ENCODE measurements at regions not wholly inside any gene's neighbourhood (a gene's known extent, or its start where the extent isn't known, plus 50 kb on each side); places are given as distances from the start of the nearest gene placed in this dataset.

DNA sequence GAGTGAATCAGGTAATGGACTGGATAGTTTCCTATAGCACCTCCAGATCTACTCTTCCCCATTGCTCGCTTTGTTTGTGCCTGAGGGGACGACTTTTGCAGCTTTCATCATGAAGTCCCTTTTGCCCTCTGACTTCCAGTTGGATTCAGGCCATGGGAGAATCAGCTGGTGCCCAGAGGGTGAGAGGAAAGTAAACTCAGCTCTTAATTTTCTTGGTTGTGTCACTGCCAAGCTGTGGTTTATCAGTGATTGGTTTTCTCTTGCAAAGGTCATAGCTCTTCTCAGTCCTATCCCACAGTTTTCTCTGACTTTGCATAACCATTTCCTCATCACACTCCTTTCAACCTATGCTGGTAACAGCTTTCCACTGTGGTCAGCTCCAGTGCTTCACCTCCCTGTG lies 200.1 kb downstream of the KCNJ2 start:
- intact Hi-C loops (cut with micrococcal nuclease; ENCODE audit: unreplicated experiment): no loop called here
- H3K36me3 ChIP-seq (ENCODE audit: control insufficient read depth, insufficient read depth, low read length): no peaks in the 10 kb centered on the region
- BruUV-seq (replicated peaks): no TSS peak
- POLR2A ChIA-PET: no interaction called here
- CTCF ChIA-PET: no interaction called here
- ATAC-seq (no peak), DNase-seq (ENCODE audit: low read depth, low spot score) (no peak)
- no peaks in the 10 kb centered on the region for H3K27me3 ChIP-seq (ENCODE audit: control insufficient read depth, insufficient read depth, low read length)
- H3K27ac ChIP-seq (ENCODE audit: low read length): no peak overlapping the region
- in situ Hi-C loops (cut with HindIII; ENCODE audit: low pct_unique_long_range_greater_than_20kb, low sequenced_read_pairs): no loop called here
- no peak overlapping the region for H3K4me3 ChIP-seq (ENCODE audit: low read depth in 2 of 2, low read length in 2 of 2)
- TF ChIP-seq, protein P1, sequence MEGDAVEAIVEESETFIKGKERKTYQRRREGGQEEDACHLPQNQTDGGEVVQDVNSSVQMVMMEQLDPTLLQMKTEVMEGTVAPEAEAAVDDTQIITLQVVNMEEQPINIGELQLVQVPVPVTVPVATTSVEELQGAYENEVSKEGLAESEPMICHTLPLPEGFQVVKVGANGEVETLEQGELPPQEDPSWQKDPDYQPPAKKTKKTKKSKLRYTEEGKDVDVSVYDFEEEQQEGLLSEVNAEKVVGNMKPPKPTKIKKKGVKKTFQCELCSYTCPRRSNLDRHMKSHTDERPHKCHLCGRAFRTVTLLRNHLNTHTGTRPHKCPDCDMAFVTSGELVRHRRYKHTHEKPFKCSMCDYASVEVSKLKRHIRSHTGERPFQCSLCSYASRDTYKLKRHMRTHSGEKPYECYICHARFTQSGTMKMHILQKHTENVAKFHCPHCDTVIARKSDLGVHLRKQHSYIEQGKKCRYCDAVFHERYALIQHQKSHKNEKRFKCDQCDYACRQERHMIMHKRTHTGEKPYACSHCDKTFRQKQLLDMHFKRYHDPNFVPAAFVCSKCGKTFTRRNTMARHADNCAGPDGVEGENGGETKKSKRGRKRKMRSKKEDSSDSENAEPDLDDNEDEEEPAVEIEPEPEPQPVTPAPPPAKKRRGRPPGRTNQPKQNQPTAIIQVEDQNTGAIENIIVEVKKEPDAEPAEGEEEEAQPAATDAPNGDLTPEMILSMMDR (IDR thresholded peaks at IDR 0.05): no peak
- TF ChIP-seq, protein P2, sequence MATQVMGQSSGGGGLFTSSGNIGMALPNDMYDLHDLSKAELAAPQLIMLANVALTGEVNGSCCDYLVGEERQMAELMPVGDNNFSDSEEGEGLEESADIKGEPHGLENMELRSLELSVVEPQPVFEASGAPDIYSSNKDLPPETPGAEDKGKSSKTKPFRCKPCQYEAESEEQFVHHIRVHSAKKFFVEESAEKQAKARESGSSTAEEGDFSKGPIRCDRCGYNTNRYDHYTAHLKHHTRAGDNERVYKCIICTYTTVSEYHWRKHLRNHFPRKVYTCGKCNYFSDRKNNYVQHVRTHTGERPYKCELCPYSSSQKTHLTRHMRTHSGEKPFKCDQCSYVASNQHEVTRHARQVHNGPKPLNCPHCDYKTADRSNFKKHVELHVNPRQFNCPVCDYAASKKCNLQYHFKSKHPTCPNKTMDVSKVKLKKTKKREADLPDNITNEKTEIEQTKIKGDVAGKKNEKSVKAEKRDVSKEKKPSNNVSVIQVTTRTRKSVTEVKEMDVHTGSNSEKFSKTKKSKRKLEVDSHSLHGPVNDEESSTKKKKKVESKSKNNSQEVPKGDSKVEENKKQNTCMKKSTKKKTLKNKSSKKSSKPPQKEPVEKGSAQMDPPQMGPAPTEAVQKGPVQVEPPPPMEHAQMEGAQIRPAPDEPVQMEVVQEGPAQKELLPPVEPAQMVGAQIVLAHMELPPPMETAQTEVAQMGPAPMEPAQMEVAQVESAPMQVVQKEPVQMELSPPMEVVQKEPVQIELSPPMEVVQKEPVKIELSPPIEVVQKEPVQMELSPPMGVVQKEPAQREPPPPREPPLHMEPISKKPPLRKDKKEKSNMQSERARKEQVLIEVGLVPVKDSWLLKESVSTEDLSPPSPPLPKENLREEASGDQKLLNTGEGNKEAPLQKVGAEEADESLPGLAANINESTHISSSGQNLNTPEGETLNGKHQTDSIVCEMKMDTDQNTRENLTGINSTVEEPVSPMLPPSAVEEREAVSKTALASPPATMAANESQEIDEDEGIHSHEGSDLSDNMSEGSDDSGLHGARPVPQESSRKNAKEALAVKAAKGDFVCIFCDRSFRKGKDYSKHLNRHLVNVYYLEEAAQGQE (IDR thresholded peaks at IDR 0.05; ENCODE audit: insufficient read depth in 1 of 2, low read depth in 2 of 2, low read length in 1 of 2): no peak
- TF ChIP-seq TCF7L2 (IDR thresholded peaks at IDR 0.05; ENCODE audit: low read depth, low read length): no peak
- TF ChIP-seq POLR2AphosphoS5 (IDR thresholded peaks at IDR 0.05; ENCODE audit: low read depth, low read length): no peak
- no peak for TF ChIP-seq SIN3A (IDR thresholded peaks at IDR 0.05; ENCODE audit: borderline replicate concordance, insufficient read depth, low read depth, low read length)
- H3K9me3 ChIP-seq (ENCODE audit: control insufficient read depth, insufficient read depth, low read depth, low read length): no peaks in the 10 kb centered on the region
- H3K4me1 ChIP-seq (ENCODE audit: control insufficient read depth, insufficient read depth, low read length): no peaks in the 10 kb centered on the region

DNA sequence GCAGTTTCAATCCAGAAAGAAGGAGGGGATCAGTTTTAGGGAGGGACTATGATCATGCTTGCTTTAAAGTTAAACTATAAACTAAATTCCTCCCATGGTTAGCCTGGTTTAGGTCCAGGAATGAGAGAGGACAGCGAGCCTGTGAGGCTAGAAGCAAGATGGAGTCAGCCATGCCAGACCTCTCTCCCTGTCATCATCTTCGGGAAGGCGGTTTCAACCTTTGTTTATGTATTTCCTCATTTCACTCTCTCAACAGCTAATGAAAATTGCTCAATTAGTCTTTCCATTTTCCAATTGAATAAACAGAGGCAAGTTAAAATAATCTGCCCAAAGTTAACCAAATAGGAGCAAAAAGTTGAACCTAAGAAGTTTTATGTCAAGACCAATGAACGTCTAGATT lies 201.5 kb downstream of the KCNJ2 start:
- in situ Hi-C loops (cut with HindIII; ENCODE audit: low pct_unique_long_range_greater_than_20kb, low sequenced_read_pairs) (no loop called here), intact Hi-C loops (cut with micrococcal nuclease; ENCODE audit: unreplicated experiment) (no loop called here)
- DNase-seq (ENCODE audit: low read depth, low spot score) (no peak), ATAC-seq (no peak)
- POLR2A ChIA-PET: no interaction called here
- no peaks in the 10 kb centered on the region for H3K4me1 ChIP-seq (ENCODE audit: control insufficient read depth, insufficient read depth, low read length)
- no peak overlapping the region for H3K27ac ChIP-seq (ENCODE audit: low read length)
- BruUV-seq (replicated peaks): no TSS peak
- no peak for TF ChIP-seq POLR2AphosphoS5 (IDR thresholded peaks at IDR 0.05; ENCODE audit: low read depth, low read length)
- no peak for TF ChIP-seq TCF7L2 (IDR thresholded peaks at IDR 0.05; ENCODE audit: low read depth, low read length)
- TF ChIP-seq, protein P2 (IDR thresholded peaks at IDR 0.05; ENCODE audit: insufficient read depth in 1 of 2, low read depth in 2 of 2, low read length in 1 of 2): no peak
- TF ChIP-seq, protein P1 (IDR thresholded peaks at IDR 0.05): no peak
- TF ChIP-seq SIN3A (IDR thresholded peaks at IDR 0.05; ENCODE audit: borderline replicate concordance, insufficient read depth, low read depth, low read length): no peak
- H3K4me3 ChIP-seq (ENCODE audit: low read depth in 2 of 2, low read length in 2 of 2): no peak overlapping the region
- no peaks in the 10 kb centered on the region for H3K9me3 ChIP-seq (ENCODE audit: control insufficient read depth, insufficient read depth, low read depth, low read length)
- no peaks in the 10 kb centered on the region for H3K27me3 ChIP-seq (ENCODE audit: control insufficient read depth, insufficient read depth, low read length)
- CTCF ChIA-PET: no interaction called here
- no peaks in the 10 kb centered on the region for H3K36me3 ChIP-seq (ENCODE audit: control insufficient read depth, insufficient read depth, low read length)

Data from Panc1 (cell line).